NT2/D1 (cell line): ENCODE measurements at regions not wholly inside any gene's neighbourhood (a gene's known extent, or its start where the extent isn't known, plus 50 kb on each side); places are given as distances from the start of the nearest gene placed in this dataset.

Experiments used
- DNase-seq: peaks from one replicate; pipeline ENCODE4 v3.0.0-alpha.2; 2011; ENCODE audit warnings: low read depth, low spot score
- H3K27me3 ChIP-seq: 2 replicates; pipeline ENCODE4 v1.6.0; 2011; ENCODE audit warnings: mild to moderate bottlenecking; ENCODE audit not compliant: insufficient read length, insufficient read depth
- H3K36me3 ChIP-seq: 2 replicates; pipeline ENCODE4 v1.6.1; 2011; ENCODE audit warnings: mild to moderate bottlenecking, low read length, mixed read lengths; ENCODE audit not compliant: insufficient read depth, insufficient read length
- H3K4me1 ChIP-seq: 2 replicates; pipeline ENCODE4 v1.5.1; 2011; ENCODE audit not compliant: insufficient read depth, insufficient read length
- H3K4me3 ChIP-seq: 2 replicates; pipeline ENCODE4 v1.5.1; 2011; ENCODE audit warnings: low read depth; ENCODE audit not compliant: insufficient read length
- H3K9ac ChIP-seq: 2 replicates; pipeline ENCODE4 v1.6.0; 2011; ENCODE audit warnings: low read depth; ENCODE audit not compliant: insufficient read length
- H3K9me3 ChIP-seq: 2 replicates; pipeline ENCODE4 v1.5.1; 2011; ENCODE audit warnings: mild to moderate bottlenecking, low read length; ENCODE audit not compliant: insufficient read depth
- SUZ12 ChIP-seq: IDR thresholded peaks from 2 replicates; pipeline ENCODE4 v1.6.1; 2011; ENCODE audit not compliant: insufficient read length, insufficient read depth; ENCODE audit errors: extremely low read depth
- YY1 ChIP-seq: IDR thresholded peaks from 2 replicates; pipeline ENCODE4 v1.6.1; 2011; ENCODE audit not compliant: insufficient read length, insufficient read depth
- ZNF274 ChIP-seq: IDR thresholded peaks from 2 replicates; pipeline ENCODE4 v1.6.1; 2011; ENCODE audit warnings: mild to moderate bottlenecking, low read depth, low read length

GRCh38 chr3:107453504-107453903 lies 69.3 kb upstream of the BBX start:
- TF ChIP-seq YY1 (no peak), ZNF274 (no peak), SUZ12 (no peak)
- no peaks in the 10 kb centered on the region for H3K27me3 ChIP-seq
- no peak for DNase-seq
- H3K36me3 ChIP-seq, result no peaks in the 10 kb centered on the region
- no peak overlapping the region for H3K9ac ChIP-seq
- no peaks in the 10 kb centered on the region for H3K9me3 ChIP-seq
- H3K4me3 ChIP-seq, result no peak overlapping the region
- H3K4me1 ChIP-seq, result no peaks in the 10 kb centered on the region

GRCh38 chr3:107455621-107456020 lies 67.1 kb upstream of the BBX start:
- H3K4me3 ChIP-seq, result no peak overlapping the region
- TF ChIP-seq YY1 (no peak), ZNF274 (no peak), SUZ12 (no peak)
- no peaks in the 10 kb centered on the region for H3K36me3 ChIP-seq
- H3K9me3 ChIP-seq, result no peaks in the 10 kb centered on the region
- no peaks in the 10 kb centered on the region for H3K27me3 ChIP-seq
- DNase-seq, result no peak
- no peaks in the 10 kb centered on the region for H3K4me1 ChIP-seq
- no peak overlapping the region for H3K9ac ChIP-seq

GRCh38 chr3:107456501-107456900 lies 66.3 kb upstream of the BBX start:
- Histone ChIP-seq H3K27me3 (no peaks in the 10 kb centered on the region), H3K9ac (no peak overlapping the region), H3K4me1 (no peaks in the 10 kb centered on the region), H3K9me3 (no peaks in the 10 kb centered on the region), H3K4me3 (no peak overlapping the region), H3K36me3 (no peaks in the 10 kb centered on the region)
- DNase-seq, result no peak
- TF ChIP-seq YY1 (no peak), ZNF274 (no peak), SUZ12 (no peak)

GRCh38 chr3:107458871-107459270 lies 63.9 kb upstream of the BBX start:
- H3K36me3 ChIP-seq, result no peaks in the 10 kb centered on the region

GRCh38 chr3:107461721-107462120 lies 61.0 kb upstream of the BBX start:
- Histone ChIP-seq H3K36me3 (no peaks in the 10 kb centered on the region), H3K9ac (no peak overlapping the region), H3K4me3 (no peak overlapping the region), H3K27me3 (no peaks in the 10 kb centered on the region), H3K4me1 (no peaks in the 10 kb centered on the region), H3K9me3 (no peaks in the 10 kb centered on the region)
- TF ChIP-seq SUZ12 (no peak), ZNF274 (no peak), YY1 (no peak)
- DNase-seq, result no peak

More at GRCh38 chr3:107458871-107459270, 63.9 kb upstream of the BBX start:
- H3K9me3 ChIP-seq, result no peaks in the 10 kb centered on the region
- H3K4me1 ChIP-seq, result no peaks in the 10 kb centered on the region
- H3K4me3 ChIP-seq, result no peak overlapping the region
- no peaks in the 10 kb centered on the region for H3K27me3 ChIP-seq
- TF ChIP-seq YY1 (no peak), ZNF274 (no peak), SUZ12 (no peak)
- H3K9ac ChIP-seq, result no peak overlapping the region
- no peak for DNase-seq

GRCh38 chr3:107464037-107464436 lies 58.7 kb upstream of the BBX start:
- H3K27me3 ChIP-seq, result no peaks in the 10 kb centered on the region
- TF ChIP-seq ZNF274, result no peak
- no peak for TF ChIP-seq SUZ12
- TF ChIP-seq YY1, result no peak
- H3K36me3 ChIP-seq, result no peaks in the 10 kb centered on the region
- peaks cover 3% of the 10 kb centered on the region for H3K4me1 ChIP-seq
- no peak overlapping the region for H3K9ac ChIP-seq
- H3K4me3 ChIP-seq, result no peak overlapping the region
- DNase-seq, result no peak
- H3K9me3 ChIP-seq, result no peaks in the 10 kb centered on the region

- Histone ChIP-seq H3K9ac (no peak overlapping the region), H3K9me3 (0 out of 2 replicates have a peak, but pooled peaks cover 4% of the 10 kb centered on the region), H3K4me3 (no peak overlapping the region), H3K36me3 (no peaks in the 10 kb centered on the region), H3K4me1 (peaks cover 6% of the 10 kb centered on the region), H3K27me3 (no peaks in the 10 kb centered on the region)
- TF ChIP-seq SUZ12, result no peak
- TF ChIP-seq ZNF274, result no peak
- no peak for DNase-seq
These were observed 57.6 kb upstream of the BBX start for GRCh38 chr3:107465064-107465631.
